ENCODE measurements at regions not wholly inside any gene's neighbourhood (a gene's known extent, or its start where the extent isn't known, plus 50 kb on each side); places are given as distances from the start of the nearest gene placed in this dataset.

- DNase-seq (ENCODE audit: low read depth), result no peak
- in situ Hi-C loops (cut with HindIII; ENCODE audit: low sequenced_read_pairs), result no loop called here
- no peak for TF ChIP-seq CTCF (IDR thresholded peaks at IDR 0.05; ENCODE audit: low read depth, low read length, missing control alignments)
- no peak overlapping the region for H3K4me3 ChIP-seq (ENCODE audit: low read depth, low read length)
Measured at GRCh38 chr2:878245-878930, 72.3 kb upstream of the SNTG2 start.

- DNase-seq (ENCODE audit: low read depth), result no peak
- TF ChIP-seq CTCF (IDR thresholded peaks at IDR 0.05; ENCODE audit: low read depth, low read length, missing control alignments), result no peak
- in situ Hi-C loops (cut with HindIII; ENCODE audit: low sequenced_read_pairs), result no loop called here
- no peak overlapping the region for H3K4me3 ChIP-seq (ENCODE audit: low read depth, low read length)
Measured at GRCh38 chr2:877747-878146, 72.9 kb upstream of the SNTG2 start.

DNA sequence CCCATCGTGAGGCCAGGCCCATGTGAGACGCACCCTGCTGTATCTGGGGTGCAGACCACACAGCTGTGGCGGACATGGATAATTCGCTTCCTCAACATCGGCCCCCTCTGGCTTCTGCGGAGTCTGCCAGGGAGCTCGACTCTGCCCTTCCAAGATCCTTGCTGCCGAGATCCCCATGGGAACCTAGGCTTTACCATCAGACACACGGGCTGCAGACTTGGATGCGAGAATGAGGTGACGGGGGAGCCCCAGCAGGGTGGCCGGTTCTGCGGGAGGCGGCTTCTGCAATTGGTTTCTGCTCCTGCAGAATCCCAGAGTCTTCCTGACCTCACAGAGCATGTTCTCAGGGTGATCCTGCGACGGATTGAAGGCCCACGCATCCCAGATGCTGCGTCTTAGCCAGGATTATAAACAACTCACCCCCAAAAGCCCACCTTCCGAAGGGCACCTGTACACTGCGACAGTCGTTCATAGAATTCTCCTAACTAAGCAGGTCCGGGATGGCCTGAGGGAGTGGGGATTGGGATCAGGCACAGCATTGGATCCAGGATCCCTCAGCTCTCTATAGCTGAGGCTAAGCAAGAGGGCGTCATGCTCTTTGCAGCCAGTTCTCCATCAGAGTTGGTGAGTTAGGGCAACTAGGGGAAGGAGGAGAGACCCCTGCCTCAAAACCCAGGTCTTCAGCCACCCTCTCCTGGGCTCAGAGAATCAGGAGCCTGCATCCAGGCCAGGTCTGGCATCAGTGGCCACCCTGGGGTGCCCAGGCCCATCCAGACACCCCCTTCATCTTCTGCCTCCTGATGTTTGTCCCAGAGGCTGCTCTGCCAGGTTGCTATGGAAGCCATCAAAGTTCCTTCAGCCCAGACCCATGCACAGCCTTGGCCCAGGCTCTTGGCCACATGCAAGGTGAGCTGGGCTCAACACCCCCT lies 74.7 kb upstream of the SNTG2 start:
- in situ Hi-C loops (cut with HindIII; ENCODE audit: low sequenced_read_pairs), result no loop called here
- TF ChIP-seq CTCF (IDR thresholded peaks at IDR 0.05; ENCODE audit: low read depth, low read length, missing control alignments), result no peak
- no peak overlapping the region for H3K4me3 ChIP-seq (ENCODE audit: low read depth, low read length)
- no peak for DNase-seq (ENCODE audit: low read depth)

DNA sequence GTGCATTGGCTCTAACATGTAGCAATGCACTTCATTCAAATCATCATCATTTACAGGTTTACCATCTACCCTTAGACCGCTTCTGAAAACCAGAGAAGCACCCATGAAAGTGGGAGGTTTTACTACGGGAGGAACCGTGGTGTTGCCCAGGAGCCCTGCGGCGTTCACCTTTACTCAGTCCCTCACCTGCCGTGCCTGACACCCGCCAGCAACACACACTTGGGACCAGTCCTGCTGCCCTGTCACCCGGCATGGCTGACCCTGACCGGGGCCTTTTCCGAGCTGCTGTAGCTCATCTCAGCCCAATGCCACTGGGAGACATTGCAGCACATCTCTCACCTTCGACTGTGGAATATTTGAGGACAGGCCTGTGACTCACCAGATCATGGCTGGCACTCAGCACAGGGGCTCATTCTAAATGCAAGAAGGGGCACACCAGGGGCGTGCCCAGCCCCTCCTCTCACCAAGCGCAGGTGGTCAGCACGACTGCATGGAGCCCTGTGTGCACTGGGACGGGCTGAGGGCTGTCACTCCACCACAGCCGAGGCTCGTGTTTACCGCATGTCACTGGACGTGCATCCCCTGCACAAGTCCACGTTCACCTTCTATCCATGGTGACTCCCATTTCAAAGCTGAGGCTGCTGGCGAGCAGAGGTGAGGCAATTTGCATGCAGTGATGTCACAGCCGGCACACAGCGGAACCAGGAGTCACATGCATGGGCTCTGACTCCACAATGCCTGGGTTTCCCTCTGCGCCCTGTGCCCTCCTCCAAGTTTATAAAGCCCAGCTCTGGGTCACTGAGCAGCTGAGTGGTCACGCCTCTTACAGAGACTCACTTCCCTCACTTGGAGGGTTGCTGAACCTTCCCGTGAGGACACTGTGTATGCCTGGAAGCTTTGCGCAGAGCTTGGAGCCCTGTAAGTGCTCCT lies 76.7 kb upstream of the SNTG2 start:
- DNase-seq (ENCODE audit: low read depth), result no peak
- no peak for TF ChIP-seq CTCF (IDR thresholded peaks at IDR 0.05; ENCODE audit: low read depth, low read length, missing control alignments)
- H3K4me3 ChIP-seq (ENCODE audit: low read depth, low read length), result no peak overlapping the region
- in situ Hi-C loops (cut with HindIII; ENCODE audit: low sequenced_read_pairs), result no loop called here

DNA sequence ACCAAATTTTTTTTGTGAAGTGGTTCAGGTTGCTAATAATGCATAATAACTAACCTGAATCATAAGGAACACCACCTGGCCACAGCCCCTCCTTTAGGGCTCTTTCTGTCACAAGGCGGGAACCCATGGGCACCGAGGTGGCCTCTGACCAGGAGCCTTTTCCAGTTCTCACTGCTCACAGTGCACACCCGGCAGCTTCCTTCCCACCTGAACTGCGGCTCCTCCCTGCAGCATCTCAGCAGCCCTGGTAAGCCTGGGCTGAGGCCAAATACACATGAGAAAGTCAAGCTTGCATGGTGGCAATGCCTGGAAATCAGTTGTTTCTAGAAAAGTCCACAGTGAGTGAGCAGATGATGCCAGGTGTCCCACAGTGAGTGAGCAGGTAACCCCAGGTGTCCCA lies 77.6 kb upstream of the SNTG2 start:
- DNase-seq (ENCODE audit: low read depth), result no peak
- H3K4me3 ChIP-seq (ENCODE audit: low read depth, low read length), result no peak overlapping the region
- no peak for TF ChIP-seq CTCF (IDR thresholded peaks at IDR 0.05; ENCODE audit: low read depth, low read length, missing control alignments)
- in situ Hi-C loops (cut with HindIII; ENCODE audit: low sequenced_read_pairs), result no loop called here

Data from astrocyte of the cerebellum (primary cell).